Activated T-helper 2 cell treated with anti-CD3 and anti-CD28 coated beads, Interferon-gamma antibody, Interleukin-2, Interleukin-4, amounts not matched to agents 10 μg/mL and 5 μg/mL and 100 μg/mL, durations not matched to agents 14 hours and 24 hours and 36 hours (primary cell): ENCODE measurements at regions not wholly inside any gene's neighbourhood (a gene's known extent, or its start where the extent isn't known, plus 50 kb on each side); places are given as distances from the start of the nearest gene placed in this dataset.
"Not testable (repeated sequence)": the region's sequence is repeated elsewhere in the genome, so short reads cannot be mapped to it uniquely, and the experiment has no call there.

Experiments
- DNase-seq: peaks from one replicate; pipeline ENCODE4 v3.0.0; 2021; ENCODE audit warnings: low spot score
- H3K27ac Mint-ChIP-seq: one replicate; pipeline ENCODE4 v1.8.0; 2021; ENCODE audit warnings: mixed read lengths
- H3K27me3 Mint-ChIP-seq: one replicate; pipeline ENCODE4 v1.8.0; 2021; ENCODE audit warnings: low read depth, mixed read lengths
- H3K36me3 Mint-ChIP-seq: one replicate; pipeline ENCODE4 v1.8.0; 2021; ENCODE audit warnings: low read depth, mixed read lengths
- H3K4me1 Mint-ChIP-seq: one replicate; pipeline ENCODE4 v1.8.0; 2021; ENCODE audit warnings: low read depth, mixed read lengths
- H3K4me3 Mint-ChIP-seq: one replicate; pipeline ENCODE4 v1.8.0; 2021; ENCODE audit warnings: low read depth, mild to moderate bottlenecking, moderate library complexity, mixed read lengths
- H3K9me3 Mint-ChIP-seq: one replicate; pipeline ENCODE4 v1.8.0; 2021; ENCODE audit warnings: mixed read lengths
- intact Hi-C: fragments of 100-400 bp; cut with micrococcal nuclease; formaldehyde crosslinking; loops from one replicate; pipeline ENCODE4 v1.15.1; 2023

DNA sequence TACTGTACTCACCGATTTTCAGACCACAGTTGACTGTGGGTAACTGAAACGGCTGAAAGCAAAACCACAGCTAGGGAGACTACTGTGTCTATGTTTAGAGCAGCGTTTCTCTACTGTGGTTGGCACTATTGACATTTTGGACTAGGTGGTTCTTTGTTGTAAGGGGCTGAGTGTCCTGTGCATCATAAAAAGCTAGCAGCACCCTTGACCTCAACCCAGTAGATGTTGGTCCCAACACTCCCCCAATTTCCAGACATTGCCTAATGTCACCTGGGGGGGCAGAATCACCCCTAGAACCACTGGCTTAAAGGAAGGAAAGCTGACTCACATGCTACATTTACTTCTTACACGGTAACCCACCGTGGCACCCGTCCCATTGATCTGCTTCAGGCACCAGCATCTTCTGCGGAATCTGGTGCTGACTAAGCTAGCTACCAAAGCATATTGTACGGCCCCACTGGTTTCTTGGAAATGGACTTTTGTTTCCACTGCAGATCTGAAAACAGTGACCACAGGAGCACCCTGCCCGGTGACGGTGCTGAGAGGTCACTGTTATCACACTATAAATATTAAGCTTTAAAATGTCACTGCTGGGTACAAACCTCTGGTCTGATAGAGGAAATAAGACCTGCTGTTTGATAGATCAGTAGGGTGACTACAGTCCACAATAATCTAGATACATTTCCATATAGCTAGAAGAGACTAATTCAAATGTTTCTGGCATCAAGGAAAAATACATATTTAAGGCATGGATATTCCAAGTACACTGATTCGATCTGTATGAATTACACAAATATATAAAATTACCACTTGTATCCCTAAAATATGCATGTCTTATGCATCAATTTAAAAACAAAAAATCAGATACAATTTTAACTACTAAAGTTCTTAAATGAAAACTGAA lies 151.4 kb downstream of the HSD17B3 start:
- no peaks in the 10 kb centered on the region for H3K9me3 Mint-ChIP-seq
- H3K27me3 Mint-ChIP-seq: peaks cover 9% of the 10 kb centered on the region
- peak overlapping the region; percentile 74 for H3K27ac Mint-ChIP-seq
- peaks cover 41% of the 10 kb centered on the region for H3K4me1 Mint-ChIP-seq
- peak; percentile 52 for DNase-seq
- peak overlapping the region; percentile 44 for H3K4me3 Mint-ChIP-seq
- intact Hi-C loops: loop anchor here (1.0 to 5.0 kb wide), 7 partner anchors 67 to 688 kb away; no protein-coding TSS in a partner anchor
- no peaks in the 10 kb centered on the region for H3K36me3 Mint-ChIP-seq

DNA sequence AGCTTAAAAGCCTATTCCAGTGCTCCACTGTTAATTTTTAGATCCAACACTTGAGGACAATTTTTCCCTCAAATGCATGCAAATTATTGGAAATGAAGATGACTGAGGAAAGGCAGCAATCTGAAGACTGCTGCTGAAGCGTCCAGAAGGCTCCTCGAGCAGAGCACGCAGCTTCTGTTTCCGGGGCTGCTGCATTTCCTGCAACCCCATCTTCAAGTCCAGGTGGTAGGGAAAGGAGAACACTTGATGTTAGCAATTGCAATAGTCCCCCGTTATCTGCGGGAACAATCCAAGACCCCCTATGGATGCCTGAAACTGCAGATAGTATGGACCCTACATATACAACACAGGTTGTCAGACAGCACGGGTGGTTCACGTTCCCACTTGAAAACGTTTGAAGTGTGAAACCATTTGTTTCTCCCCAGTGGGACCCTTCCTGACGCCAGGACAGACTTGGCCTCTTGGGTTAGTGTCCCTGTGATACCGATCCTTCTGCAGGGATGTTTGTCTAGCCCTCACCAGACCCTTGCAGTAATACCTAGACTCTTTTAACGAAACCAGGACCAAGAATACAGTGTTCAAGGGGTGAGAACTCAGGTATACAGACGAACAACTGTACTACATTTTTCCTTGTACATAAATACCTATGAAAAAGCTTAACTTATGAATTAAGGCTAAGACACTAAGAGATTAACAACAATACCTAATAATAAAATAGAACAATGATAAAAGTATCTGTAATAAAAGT lies 152.3 kb downstream of the HSD17B3 start:
- Mint-ChIP-seq H3K4me3 (peak overlapping the region; percentile 64), H3K27ac (peak overlapping the region; percentile 43), H3K27me3 (peaks cover 13% of the 10 kb centered on the region), H3K9me3 (no peaks in the 10 kb centered on the region), H3K36me3 (no peaks in the 10 kb centered on the region), H3K4me1 (peaks cover 41% of the 10 kb centered on the region)
- intact Hi-C loops: loop anchor here (1.0 to 5.0 kb wide), 7 partner anchors 68 to 687 kb away; no protein-coding TSS in a partner anchor
- DNase-seq: no peak

DNA sequence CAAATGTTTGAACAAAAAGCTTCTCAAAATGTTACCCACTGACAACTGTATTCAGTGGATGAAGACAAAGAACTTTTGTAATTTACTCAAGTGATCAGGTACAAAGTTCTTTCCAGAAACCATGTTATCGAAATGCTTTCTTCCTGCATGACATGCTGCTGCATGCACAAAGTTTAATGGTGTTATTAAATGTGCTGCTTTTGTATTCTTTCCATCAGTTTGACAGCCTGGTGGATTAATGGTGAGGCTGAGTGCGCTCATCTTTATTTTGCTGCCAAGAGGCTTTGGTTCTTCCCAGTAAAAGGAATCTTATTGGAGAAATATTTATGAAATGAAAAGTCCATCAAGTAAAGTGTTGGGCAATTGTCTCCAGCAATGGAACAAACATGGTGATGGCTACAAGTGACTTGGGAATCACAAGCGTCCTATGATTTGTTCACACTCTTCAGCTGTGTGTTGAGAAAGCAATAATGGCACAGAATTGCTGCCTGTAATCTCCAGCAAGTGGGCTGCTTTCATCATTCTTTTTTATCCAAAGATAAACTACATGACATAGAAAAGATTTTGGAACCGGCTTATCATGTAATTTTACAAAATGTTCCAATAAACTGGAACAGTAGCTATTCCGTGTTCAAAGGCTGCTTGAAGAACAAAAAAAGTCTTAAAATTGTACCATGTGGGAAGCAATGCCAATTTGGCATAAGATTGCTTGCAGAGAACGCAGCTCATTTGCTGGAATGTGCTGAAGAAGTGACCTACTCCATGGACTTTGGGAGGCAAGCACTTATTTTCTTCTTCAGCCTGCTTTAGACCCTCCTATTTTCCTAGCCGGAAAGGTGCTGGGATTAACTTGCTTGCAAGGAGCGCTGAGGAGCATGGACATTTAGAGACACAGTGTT lies 153.1 kb downstream of the HSD17B3 start:
- no peak for DNase-seq
- no peaks in the 10 kb centered on the region for H3K9me3 Mint-ChIP-seq
- no peak overlapping the region for H3K4me3 Mint-ChIP-seq
- H3K4me1 Mint-ChIP-seq: peaks cover 41% of the 10 kb centered on the region
- intact Hi-C loops: no loop called here
- H3K27ac Mint-ChIP-seq: no peak overlapping the region
- peaks cover 18% of the 10 kb centered on the region for H3K27me3 Mint-ChIP-seq
- H3K36me3 Mint-ChIP-seq: no peaks in the 10 kb centered on the region

DNA sequence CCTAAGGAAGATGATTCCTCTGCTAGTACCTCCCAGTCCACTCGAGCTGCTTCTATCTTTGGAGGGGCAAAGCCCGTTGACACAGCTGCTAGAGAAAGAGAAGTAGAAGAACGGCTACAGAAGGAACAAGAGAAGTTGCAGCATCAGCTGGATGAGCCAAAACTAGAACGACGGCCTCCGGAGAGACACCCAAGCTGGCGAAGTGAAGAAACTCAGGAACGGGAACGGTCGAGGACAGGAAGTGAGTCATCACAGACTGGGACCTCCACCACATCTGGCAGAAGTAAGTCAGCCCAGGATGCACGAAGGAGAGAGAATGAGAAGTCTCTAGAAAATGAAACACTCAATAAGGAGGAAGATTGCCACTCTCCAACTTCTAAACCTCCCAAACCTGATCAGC lies 154.9 kb downstream of the HSD17B3 start:
- H3K27ac Mint-ChIP-seq, H3K36me3 Mint-ChIP-seq, DNase-seq, H3K9me3 Mint-ChIP-seq, intact Hi-C loops, H3K4me3 Mint-ChIP-seq: not testable (repeated sequence)
- Mint-ChIP-seq H3K4me1 (peaks cover 40% of the 10 kb centered on the region), H3K27me3 (peaks cover 20% of the 10 kb centered on the region)

DNA sequence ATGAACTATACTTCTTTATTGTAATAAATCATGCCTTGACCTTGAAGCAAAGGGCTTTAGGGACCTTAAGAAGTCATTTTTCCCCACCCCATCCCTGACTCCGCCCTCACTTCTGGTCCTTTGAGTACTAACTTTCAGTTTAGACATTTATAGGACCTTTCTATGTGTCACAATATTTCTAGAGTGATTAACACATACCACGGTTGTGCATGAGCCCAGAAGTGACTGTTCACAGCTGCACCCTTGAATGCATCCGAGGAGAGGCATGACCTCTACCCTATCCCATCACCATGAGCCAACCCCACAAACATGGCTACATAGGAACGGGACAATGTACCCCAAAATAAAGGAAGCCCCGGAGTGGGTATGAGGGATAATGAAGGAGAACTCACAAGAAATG lies 160.3 kb downstream of the HSD17B3 start:
- no peak for DNase-seq

DNA sequence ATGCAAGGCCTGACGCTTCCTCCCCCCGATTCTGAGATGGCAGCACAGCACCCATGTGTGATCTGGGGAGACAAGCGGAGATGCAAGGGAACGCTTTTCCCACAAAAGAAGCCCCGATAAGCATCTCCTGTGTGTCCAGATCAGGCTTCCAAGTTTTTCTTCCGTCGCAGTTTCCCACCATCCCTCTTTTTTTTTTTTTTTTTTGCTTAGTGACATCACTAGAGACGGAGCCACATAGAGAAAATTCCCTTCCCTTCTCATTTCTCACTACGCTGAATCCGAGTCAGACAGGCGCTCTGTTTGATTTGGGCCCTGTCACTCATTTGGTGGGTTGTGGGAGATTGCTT lies 160.9 kb downstream of the HSD17B3 start:
- H3K4me3 Mint-ChIP-seq: no peak overlapping the region
- intact Hi-C loops: no loop called here
- no peak overlapping the region for H3K27ac Mint-ChIP-seq
- peaks cover 16% of the 10 kb centered on the region for H3K27me3 Mint-ChIP-seq
- H3K9me3 Mint-ChIP-seq: no peaks in the 10 kb centered on the region
- H3K36me3 Mint-ChIP-seq: no peaks in the 10 kb centered on the region
- no peak for DNase-seq
- peaks cover 14% of the 10 kb centered on the region for H3K4me1 Mint-ChIP-seq

More for the DNA sequence above, 160.3 kb downstream of the HSD17B3 start:
- Mint-ChIP-seq H3K36me3 (no peaks in the 10 kb centered on the region), H3K4me1 (peaks cover 20% of the 10 kb centered on the region), H3K9me3 (no peaks in the 10 kb centered on the region), H3K27ac (no peak overlapping the region), H3K27me3 (peaks cover 20% of the 10 kb centered on the region), H3K4me3 (no peak overlapping the region)
- intact Hi-C loops: no loop called here

DNA sequence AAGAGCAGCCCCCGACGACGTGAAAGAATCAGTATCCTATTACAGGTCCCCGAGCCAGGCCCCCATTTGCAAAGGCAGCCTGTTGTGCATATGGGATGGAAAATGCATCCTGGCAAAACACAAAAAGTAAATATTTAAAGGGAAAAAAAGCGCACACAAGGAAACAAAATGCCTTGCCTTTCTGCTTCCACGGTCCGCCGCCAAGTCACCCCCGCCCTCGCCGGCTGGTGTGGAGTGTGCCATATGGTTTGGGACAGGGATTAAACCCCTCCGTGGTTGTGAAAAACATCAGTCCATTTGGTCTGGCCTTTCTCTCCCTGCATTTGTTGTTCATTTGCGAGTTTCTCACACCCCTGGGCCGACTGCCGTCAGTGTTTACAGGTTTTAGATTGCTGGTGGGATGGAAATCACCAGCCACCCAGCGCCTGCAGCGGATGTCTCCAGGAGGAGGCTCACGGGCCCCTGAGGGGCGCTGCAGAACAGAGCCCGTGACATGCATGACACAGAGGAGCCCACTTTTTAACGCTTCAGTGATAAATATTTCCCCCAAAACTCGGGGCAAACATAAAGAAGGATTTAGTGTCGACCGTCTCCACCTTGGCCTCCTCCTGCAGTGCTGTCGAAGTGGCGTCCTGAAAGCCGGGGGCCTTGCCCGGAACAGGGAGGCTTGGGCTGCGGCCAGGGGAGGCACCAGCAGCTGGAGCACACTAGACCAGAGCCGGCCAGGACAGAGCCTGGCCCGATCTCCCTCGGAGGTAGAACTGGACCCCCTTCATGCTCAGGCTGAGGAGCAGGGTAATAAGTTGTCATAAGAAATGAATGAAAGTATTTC lies 161.5 kb downstream of the HSD17B3 start:
- Mint-ChIP-seq H3K4me1 (peaks cover 14% of the 10 kb centered on the region), H3K4me3 (no peak overlapping the region), H3K27me3 (peaks cover 16% of the 10 kb centered on the region), H3K36me3 (no peaks in the 10 kb centered on the region), H3K27ac (no peak overlapping the region), H3K9me3 (no peaks in the 10 kb centered on the region)
- intact Hi-C loops: no loop called here
- no peak for DNase-seq

DNA sequence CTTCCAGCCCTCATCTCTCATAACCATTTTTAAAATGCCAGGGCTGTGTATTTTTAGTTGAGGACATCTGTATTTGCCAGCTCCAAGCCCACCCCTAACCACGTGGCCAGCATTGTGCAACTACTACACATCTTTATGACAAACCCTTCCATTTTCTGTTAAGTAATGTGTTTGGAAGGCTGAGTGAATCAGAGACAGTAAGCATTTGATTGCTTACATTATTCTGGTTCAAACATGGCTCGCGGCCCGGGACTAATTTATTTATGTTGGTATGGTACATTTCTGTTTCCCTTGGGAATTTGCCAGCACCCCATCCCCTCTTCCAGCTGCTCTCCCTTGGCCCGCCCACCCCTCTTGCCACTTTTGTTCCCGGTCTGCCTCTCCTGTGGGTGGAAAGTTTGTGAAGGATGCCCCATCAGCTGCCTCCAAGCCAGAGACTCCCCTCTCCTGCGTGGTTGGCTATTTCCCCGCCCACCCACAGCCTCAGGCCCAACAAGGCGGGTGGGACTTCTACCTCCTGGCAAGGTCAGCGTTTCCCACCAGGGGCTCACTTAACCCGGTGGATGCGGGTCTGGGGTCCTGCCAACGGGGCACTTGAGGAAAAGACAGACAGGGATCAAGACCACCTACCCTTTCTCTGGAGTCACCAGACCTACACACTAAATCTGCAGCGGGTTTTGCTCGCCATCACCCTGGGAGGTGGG lies 162.2 kb downstream of the HSD17B3 start:
- Mint-ChIP-seq H3K4me1 (peaks cover 17% of the 10 kb centered on the region), H3K4me3 (no peak overlapping the region), H3K36me3 (no peaks in the 10 kb centered on the region), H3K27me3 (peaks cover 12% of the 10 kb centered on the region), H3K9me3 (no peaks in the 10 kb centered on the region), H3K27ac (no peak overlapping the region)
- intact Hi-C loops: no loop called here
- no peak for DNase-seq

DNA sequence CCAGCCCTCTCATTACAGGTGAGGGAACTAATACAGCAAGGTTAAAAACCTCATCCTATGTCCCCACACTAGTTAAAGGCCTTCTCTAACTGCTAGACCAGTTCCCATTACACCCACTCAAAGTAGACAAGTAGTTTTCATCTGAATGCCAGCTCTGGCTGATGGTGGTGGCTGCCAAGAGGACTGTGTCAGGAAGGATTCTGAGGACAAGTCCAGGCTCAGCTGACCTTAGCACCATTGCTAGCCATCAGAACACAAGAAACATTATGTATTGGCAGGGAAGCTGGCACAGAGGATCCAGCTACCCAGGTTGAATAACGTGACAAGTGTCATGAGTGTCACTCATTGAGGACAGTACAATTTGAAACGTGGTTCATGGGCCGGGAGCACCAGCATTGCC lies 163.4 kb downstream of the HSD17B3 start:
- H3K36me3 Mint-ChIP-seq: no peaks in the 10 kb centered on the region
- H3K27ac Mint-ChIP-seq: no peak overlapping the region
- peaks cover 17% of the 10 kb centered on the region for H3K4me1 Mint-ChIP-seq
- H3K9me3 Mint-ChIP-seq: no peaks in the 10 kb centered on the region
- peaks cover 9% of the 10 kb centered on the region for H3K27me3 Mint-ChIP-seq
- intact Hi-C loops: no loop called here
- DNase-seq: no peak
- no peak overlapping the region for H3K4me3 Mint-ChIP-seq

DNA sequence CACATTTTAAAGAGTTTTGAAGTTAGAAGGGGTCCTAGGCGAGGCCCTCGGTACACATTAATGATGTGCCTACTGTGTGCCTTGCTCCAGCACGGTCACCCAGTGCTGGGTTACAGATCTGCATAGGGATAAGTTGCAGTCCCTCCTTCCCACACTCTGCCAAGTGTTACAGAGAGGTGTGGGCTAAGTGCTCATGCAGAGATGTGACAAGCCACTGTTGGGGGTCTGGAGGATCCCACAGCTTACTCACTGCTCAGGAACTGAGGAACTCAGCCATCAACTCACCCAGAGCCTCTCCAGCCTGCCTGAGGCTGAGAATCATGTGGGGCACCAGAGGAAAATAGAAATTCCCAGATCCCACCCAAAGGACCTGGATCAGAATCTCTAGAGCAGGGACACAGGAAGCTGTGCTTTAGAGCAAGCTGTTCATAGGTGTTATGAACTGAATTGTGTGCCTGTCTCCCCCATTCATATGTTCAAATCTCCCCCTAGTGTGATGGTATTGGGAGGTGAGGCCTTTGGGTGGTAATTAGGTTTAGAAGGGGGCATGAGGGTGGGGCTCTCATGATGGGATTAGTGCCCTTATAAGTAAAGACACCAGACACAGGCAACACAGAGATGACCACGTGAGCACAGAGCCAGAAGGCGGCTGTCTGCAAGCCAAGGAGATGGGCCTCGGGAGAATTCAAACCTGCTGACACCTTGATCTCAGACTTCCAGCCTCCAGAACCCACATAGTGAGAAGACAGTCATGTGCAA lies 164.1 kb downstream of the HSD17B3 start:
- no peaks in the 10 kb centered on the region for H3K9me3 Mint-ChIP-seq
- no peak overlapping the region for H3K27ac Mint-ChIP-seq
- intact Hi-C loops: no loop called here
- peaks cover 17% of the 10 kb centered on the region for H3K4me1 Mint-ChIP-seq
- H3K4me3 Mint-ChIP-seq: no peak overlapping the region
- DNase-seq: no peak
- H3K27me3 Mint-ChIP-seq: peaks cover 8% of the 10 kb centered on the region
- H3K36me3 Mint-ChIP-seq: no peaks in the 10 kb centered on the region
